ENCODE measurements at regions not wholly inside any gene's neighbourhood (a gene's known extent, or its start where the extent isn't known, plus 50 kb on each side); places are given as distances from the start of the nearest gene placed in this dataset.

- ATAC-seq (ENCODE audit: insufficient read depth, low FRiP score), result no peak
- Histone ChIP-seq H3K27ac (ENCODE audit: low read depth in 1 of 2, low read length in 1 of 2) (no peak overlapping the region), H3K9ac (ENCODE audit: insufficient read depth in 1 of 2, low read length in 2 of 2) (no peak overlapping the region), H3K36me3 (ENCODE audit: control insufficient read depth in 4 of 4, insufficient read depth in 4 of 4, low read length in 4 of 4) (no peaks in the 10 kb centered on the region), H3K4me3 (no peak overlapping the region), H3K4me1 (ENCODE audit: control insufficient read depth in 5 of 5, insufficient read depth in 5 of 5, low read length in 5 of 5) (no peaks in the 10 kb centered on the region), H3K27me3 (ENCODE audit: control insufficient read depth in 3 of 3, insufficient read depth in 3 of 3, low read length in 2 of 3) (no peaks in the 10 kb centered on the region), H3K9me3 (ENCODE audit: control insufficient read depth in 4 of 4, insufficient read depth in 3 of 4, low read length in 3 of 4) (no peaks in the 10 kb centered on the region)
- no peak for TF ChIP-seq CTCF (IDR thresholded peaks at IDR 0.05; ENCODE audit: control extremely low read depth, extremely low read depth)
- WGBS, 2 donors, result 68 to 71% methylated on average over 4 of the region's 4 CpGs
- DNase-seq, result no peak
Measured at GRCh38 chr3:116524453-116525210, 79.3 kb upstream of the LSAMP start.

GRCh38 chr3:116552246-116552645 lies 107.0 kb upstream of the LSAMP start:
- Histone ChIP-seq H3K4me3 (no peak overlapping the region), H3K4me1 (ENCODE audit: control insufficient read depth in 5 of 5, insufficient read depth in 5 of 5, low read length in 5 of 5) (no peaks in the 10 kb centered on the region), H3K9ac (ENCODE audit: insufficient read depth in 1 of 2, low read length in 2 of 2) (no peak overlapping the region), H3K27ac (ENCODE audit: low read depth in 1 of 2, low read length in 1 of 2) (no peak overlapping the region), H3K27me3 (ENCODE audit: control insufficient read depth in 3 of 3, insufficient read depth in 3 of 3, low read length in 2 of 3) (no peaks in the 10 kb centered on the region), H3K36me3 (ENCODE audit: control insufficient read depth in 4 of 4, insufficient read depth in 4 of 4, low read length in 4 of 4) (no peaks in the 10 kb centered on the region), H3K9me3 (ENCODE audit: control insufficient read depth in 4 of 4, insufficient read depth in 3 of 4, low read length in 3 of 4) (no peaks in the 10 kb centered on the region)
- WGBS, 2 donors, result 9 to 14% methylated on average over 1 of the region's 1 CpG
- no peak for DNase-seq
- no peak for TF ChIP-seq CTCF (IDR thresholded peaks at IDR 0.05; ENCODE audit: control extremely low read depth, extremely low read depth)
- ATAC-seq (ENCODE audit: insufficient read depth, low FRiP score), result no peak

- Histone ChIP-seq H3K27ac (ENCODE audit: low read depth in 1 of 2, low read length in 1 of 2) (no peak overlapping the region), H3K9me3 (ENCODE audit: control insufficient read depth in 4 of 4, insufficient read depth in 3 of 4, low read length in 3 of 4) (no peaks in the 10 kb centered on the region), H3K36me3 (ENCODE audit: control insufficient read depth in 4 of 4, insufficient read depth in 4 of 4, low read length in 4 of 4) (no peaks in the 10 kb centered on the region), H3K4me3 (no peak overlapping the region), H3K4me1 (ENCODE audit: control insufficient read depth in 5 of 5, insufficient read depth in 5 of 5, low read length in 5 of 5) (no peaks in the 10 kb centered on the region), H3K27me3 (ENCODE audit: control insufficient read depth in 3 of 3, insufficient read depth in 3 of 3, low read length in 2 of 3) (no peaks in the 10 kb centered on the region), H3K9ac (ENCODE audit: insufficient read depth in 1 of 2, low read length in 2 of 2) (no peak overlapping the region)
- 92 to 95% methylated on average over 2 of the region's 2 CpGs for WGBS, 2 donors
- ATAC-seq (ENCODE audit: insufficient read depth, low FRiP score) (no peak), DNase-seq (no peak)
- TF ChIP-seq CTCF (IDR thresholded peaks at IDR 0.05; ENCODE audit: control extremely low read depth, extremely low read depth), result no peak
Measured at GRCh38 chr3:116553355-116553754, 108.1 kb upstream of the LSAMP start.

GRCh38 chr3:116561529-116561928 lies 116.2 kb upstream of the LSAMP start:
- H3K27ac ChIP-seq (ENCODE audit: low read depth in 1 of 2, low read length in 1 of 2), result no peak overlapping the region
- TF ChIP-seq CTCF (IDR thresholded peaks at IDR 0.05; ENCODE audit: control extremely low read depth, extremely low read depth), result no peak
- H3K9ac ChIP-seq (ENCODE audit: insufficient read depth in 1 of 2, low read length in 2 of 2), result no peak overlapping the region
- no peaks in the 10 kb centered on the region for H3K36me3 ChIP-seq (ENCODE audit: control insufficient read depth in 4 of 4, insufficient read depth in 4 of 4, low read length in 4 of 4)
- ATAC-seq (ENCODE audit: insufficient read depth, low FRiP score) (no peak), DNase-seq (no peak)
- H3K27me3 ChIP-seq (ENCODE audit: control insufficient read depth in 3 of 3, insufficient read depth in 3 of 3, low read length in 2 of 3), result no peaks in the 10 kb centered on the region
- no peak overlapping the region for H3K4me3 ChIP-seq
- WGBS, 2 donors, result 61 to 62% methylated on average over 3 of the region's 3 CpGs
- peaks cover 0 to 3% (median 0%) of the 10 kb centered on the region in 5 donors for H3K4me1 ChIP-seq (ENCODE audit: control insufficient read depth in 5 of 5, insufficient read depth in 5 of 5, low read length in 5 of 5)
- no peaks in the 10 kb centered on the region for H3K9me3 ChIP-seq (ENCODE audit: control insufficient read depth in 4 of 4, insufficient read depth in 3 of 4, low read length in 3 of 4)

All from lung (tissue), 11 donors.